Right lobe of liver (tissue), 6 donors: ENCODE measurements at regions not wholly inside any gene's neighbourhood (a gene's known extent, or its start where the extent isn't known, plus 50 kb on each side); places are given as distances from the start of the nearest gene placed in this dataset.

Experiments used
- ATAC-seq, 4 donors: fragments of 200-7000 bp; cut with Tn5 transposase; one replicate each; pipeline ENCODE4 v1.9.1; 2020; ENCODE audit warnings: mild to moderate bottlenecking in 4 of 4, moderate library complexity in 4 of 4
- DNase-seq, 3 donors: peaks; one replicate each; pipeline ENCODE4 v3.0.0-alpha.2; 2020
- H3K27ac ChIP-seq, 3 donors: fragments of 200-600 bp; one replicate each; pipeline ENCODE4 v1.8.0; 2022
- H3K27me3 ChIP-seq, 2 donors: fragments of 200-600 bp; one replicate each; pipeline ENCODE4 v1.8.0; 2022
- H3K36me3 ChIP-seq, 4 donors: fragments of 200-600 bp; sonication (generic) in 1 of 4; one replicate each; pipeline versions ENCODE4 v1.5.1 to v1.8.0; 2017 to 2022; ENCODE audit warnings: control low read depth in 1 of 4
- H3K4me1 ChIP-seq, 4 donors: fragments of 200-600 bp; sonication (generic) in 1 of 4; one replicate each; pipeline versions ENCODE4 v1.5.1 to v1.8.0; 2017 to 2022; ENCODE audit warnings: control low read depth in 1 of 4
- H3K4me3 ChIP-seq, 3 donors: fragments of 200-600 bp; one replicate each; pipeline ENCODE4 v1.8.0; 2022
- H3K9me3 ChIP-seq, 4 donors: fragments of 200-600 bp; sonication (generic) in 1 of 4; one replicate each; pipeline versions ENCODE4 v1.5.1 to v1.8.0; 2017 to 2022; ENCODE audit warnings: control low read depth in 1 of 4
- POLR2A ChIP-seq: fragments of 450-650 bp; IDR thresholded peaks from one replicate; pipeline ENCODE4 v1.6.1; 2017; ENCODE audit warnings: antibody characterized with exemption, mild to moderate bottlenecking
- WGBS: methylation state at CpG from one replicate; pipeline ENCODE4 v1.1.6; 2018; ENCODE audit warnings: low coverage, low lambda C conversion rate; ENCODE audit not compliant: insufficient coverage; ENCODE audit errors: missing lambda C conversion rate; 5-methylcytosine and 5-hydroxymethylcytosine counted together
- intact Hi-C, 2 donors: fragments of 100-400 bp; cut with DNase I; formaldehyde crosslinking; loops; one replicate each; pipeline versions ENCODE4 v1.11.2 to v1.14.1; 2022
- TF ChIP-seq, protein P1 (sequence below), 4 donors: fragments of 200-600 bp in 3 of 4; fragments of 450-650 bp in 1 of 4; IDR thresholded peaks; one replicate each; pipeline versions ENCODE4 v1.5.1 to v1.8.0; 2016 to 2022; ENCODE audit warnings: antibody characterized with exemption in 4 of 4, mild to moderate bottlenecking in 2 of 4
- donor health status: DM: no; HTN: yes; CAD: no.
- donor health status: DM: no; HTN: no; CAD: no.
- donor health status: DM: no; HTN: no; CAD: no.
- donor health status: DM: no; HTN: yes; CAD: no.
- donor health status: DM: no; HTN: yes; CAD: no.

DNA sequence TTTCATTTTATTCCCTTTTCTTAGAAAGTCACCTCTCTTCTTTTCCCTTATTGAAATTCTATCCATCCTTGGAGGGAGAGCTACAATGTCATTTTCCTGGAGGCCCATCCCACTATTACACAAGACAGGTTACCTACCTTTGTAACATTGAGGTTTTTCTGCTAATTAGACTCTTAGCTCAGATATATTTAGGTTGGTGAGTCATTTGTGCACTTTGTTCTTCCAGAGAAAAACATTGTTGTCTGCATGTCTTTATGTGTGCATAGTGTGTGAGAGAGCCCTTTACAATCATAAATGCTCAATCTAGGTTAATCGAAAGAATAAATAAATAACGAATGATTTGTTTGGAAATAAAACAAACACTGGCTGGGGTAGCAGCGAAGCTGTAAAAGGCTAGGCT is 191.8 kb downstream of the DACT1 start:
- H3K27me3 ChIP-seq = no peaks in the 10 kb centered on the region
- no peak overlapping the region for H3K4me3 ChIP-seq
- H3K27ac ChIP-seq = no peak overlapping the region
- WGBS = 13% methylated on average over 3 of the region's 3 CpGs
- H3K9me3 ChIP-seq = no peaks in the 10 kb centered on the region
- no peaks in the 10 kb centered on the region for H3K36me3 ChIP-seq
- DNase-seq = no peak
- intact Hi-C loops = no loop called here
- peaks cover 0 to 7% (median 0%) of the 10 kb centered on the region in 4 donors for H3K4me1 ChIP-seq
- ATAC-seq = peak; percentile 39 to 93 (median 67)
- TF ChIP-seq POLR2A = no peak

DNA sequence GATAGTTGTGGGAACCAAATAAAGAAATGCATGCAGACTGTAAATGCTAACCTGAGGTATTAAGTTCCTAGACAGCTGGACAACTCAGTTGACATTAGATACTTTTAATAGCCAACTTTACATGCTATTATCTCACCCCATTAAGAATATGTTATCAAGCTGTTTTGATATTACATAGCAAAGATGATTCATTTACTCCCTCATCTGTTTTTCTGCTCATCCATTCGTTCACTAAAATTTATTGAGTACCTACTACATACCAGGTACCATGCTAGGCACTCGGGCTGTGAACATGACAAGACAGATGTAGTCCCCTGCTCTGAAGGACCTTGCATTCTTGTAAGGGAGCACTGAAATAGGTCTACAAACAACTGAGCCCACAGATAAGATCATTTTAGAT is 192.4 kb downstream of the DACT1 start:
- WGBS = 68% methylated on average over 2 of the region's 2 CpGs
- Histone ChIP-seq H3K36me3 (no peaks in the 10 kb centered on the region), H3K9me3 (no peaks in the 10 kb centered on the region), H3K27me3 (no peaks in the 10 kb centered on the region), H3K4me3 (no peak overlapping the region), H3K4me1 (peaks cover 0 to 7% (median 0%) of the 10 kb centered on the region in 4 donors), H3K27ac (no peak overlapping the region)
- intact Hi-C loops = no loop called here
- TF ChIP-seq POLR2A = no peak
- TF ChIP-seq, protein P1, sequence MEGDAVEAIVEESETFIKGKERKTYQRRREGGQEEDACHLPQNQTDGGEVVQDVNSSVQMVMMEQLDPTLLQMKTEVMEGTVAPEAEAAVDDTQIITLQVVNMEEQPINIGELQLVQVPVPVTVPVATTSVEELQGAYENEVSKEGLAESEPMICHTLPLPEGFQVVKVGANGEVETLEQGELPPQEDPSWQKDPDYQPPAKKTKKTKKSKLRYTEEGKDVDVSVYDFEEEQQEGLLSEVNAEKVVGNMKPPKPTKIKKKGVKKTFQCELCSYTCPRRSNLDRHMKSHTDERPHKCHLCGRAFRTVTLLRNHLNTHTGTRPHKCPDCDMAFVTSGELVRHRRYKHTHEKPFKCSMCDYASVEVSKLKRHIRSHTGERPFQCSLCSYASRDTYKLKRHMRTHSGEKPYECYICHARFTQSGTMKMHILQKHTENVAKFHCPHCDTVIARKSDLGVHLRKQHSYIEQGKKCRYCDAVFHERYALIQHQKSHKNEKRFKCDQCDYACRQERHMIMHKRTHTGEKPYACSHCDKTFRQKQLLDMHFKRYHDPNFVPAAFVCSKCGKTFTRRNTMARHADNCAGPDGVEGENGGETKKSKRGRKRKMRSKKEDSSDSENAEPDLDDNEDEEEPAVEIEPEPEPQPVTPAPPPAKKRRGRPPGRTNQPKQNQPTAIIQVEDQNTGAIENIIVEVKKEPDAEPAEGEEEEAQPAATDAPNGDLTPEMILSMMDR (IDR thresholded peaks at IDR 0.05) = no peak
- ATAC-seq (no peak), DNase-seq (no peak)

DNA sequence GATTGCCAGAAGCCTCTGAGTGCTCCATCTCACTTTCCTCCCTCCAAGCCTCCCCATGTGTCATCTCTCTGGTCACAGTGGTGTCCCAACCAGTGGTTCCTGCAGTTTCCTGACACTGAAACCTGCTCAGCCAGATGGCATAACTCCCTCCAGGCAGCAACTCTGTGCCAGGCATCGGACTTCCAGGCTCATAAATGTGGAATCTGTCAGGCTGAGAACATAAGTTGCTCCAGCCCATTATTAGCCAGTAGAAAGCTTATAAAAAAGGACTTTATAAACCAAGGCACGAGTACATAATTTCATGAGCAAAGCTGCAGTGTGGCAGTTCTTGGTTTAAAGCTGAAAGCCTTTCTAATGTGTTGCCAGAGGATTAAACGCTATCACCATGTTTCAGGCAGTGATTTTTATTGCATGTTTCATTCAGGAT is 194.3 kb downstream of the DACT1 start:
- WGBS = 47% methylated on average over 3 of the region's 3 CpGs
- H3K36me3 ChIP-seq = no peaks in the 10 kb centered on the region
- no peaks in the 10 kb centered on the region for H3K27me3 ChIP-seq
- no peaks in the 10 kb centered on the region for H3K9me3 ChIP-seq
- intact Hi-C loops = no loop called here
- ATAC-seq = no peak
- no peak for TF ChIP-seq POLR2A
- TF ChIP-seq, protein P1 (IDR thresholded peaks at IDR 0.05) = no peak
- no peak overlapping the region for H3K27ac ChIP-seq
- H3K4me1 ChIP-seq = peaks cover 0 to 7% (median 0%) of the 10 kb centered on the region in 4 donors
- no peak for DNase-seq
- no peak overlapping the region for H3K4me3 ChIP-seq

DNA sequence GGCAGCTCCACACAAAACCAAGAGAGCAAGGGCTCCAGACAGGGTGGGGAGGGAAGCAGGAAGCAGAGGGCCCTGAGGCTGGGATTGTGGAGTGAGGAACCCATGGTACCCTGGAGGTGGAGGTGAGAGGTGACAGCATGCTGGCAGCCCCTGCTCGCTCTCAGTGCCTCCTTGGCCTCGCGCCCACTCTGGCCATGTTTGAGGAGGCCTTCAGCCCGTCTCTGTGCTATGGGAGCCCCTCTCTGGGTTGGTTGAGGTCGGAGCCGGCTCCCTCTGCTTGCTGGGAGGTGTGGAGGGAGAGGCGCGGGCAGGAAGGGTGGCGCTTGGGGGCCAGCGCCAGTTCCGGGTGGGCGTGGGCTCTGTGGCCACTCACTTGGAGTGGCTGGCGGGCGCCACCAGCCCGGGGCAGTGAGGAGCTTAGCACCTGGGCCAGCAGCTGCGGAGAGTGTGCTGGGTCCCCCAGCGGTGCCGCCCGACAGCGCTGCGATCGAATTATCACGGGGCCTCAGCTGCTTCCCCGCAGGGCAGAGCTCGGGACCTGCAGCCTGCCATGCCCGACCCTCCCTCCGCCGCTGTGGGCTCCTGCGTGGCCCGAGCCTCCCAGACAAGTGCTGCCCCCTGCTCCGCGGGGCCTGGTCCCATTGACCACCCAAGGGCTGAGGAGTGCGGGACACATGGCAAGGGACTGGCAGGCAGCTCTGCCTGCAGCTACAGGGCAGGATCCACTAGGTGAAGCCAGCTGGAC is 196.0 kb downstream of the DACT1 start:
- peak in 1 of 4 donors; percentile 22 for ATAC-seq

More for the DNA sequence above, 196.0 kb downstream of the DACT1 start:
- intact Hi-C loops = no loop called here
- WGBS = no CpG with 5 or more reads among the region's 33 CpGs
- H3K36me3 ChIP-seq = no peaks in the 10 kb centered on the region
- DNase-seq = peak in 1 of 3 donors; percentile 18
- no peaks in the 10 kb centered on the region for H3K27me3 ChIP-seq
- no peaks in the 10 kb centered on the region for H3K9me3 ChIP-seq
- no peak overlapping the region for H3K27ac ChIP-seq
- peaks cover 0 to 7% (median 0%) of the 10 kb centered on the region in 4 donors for H3K4me1 ChIP-seq
- no peak for TF ChIP-seq POLR2A
- TF ChIP-seq, protein P1 (IDR thresholded peaks at IDR 0.05) = no peak
- H3K4me3 ChIP-seq = no peak overlapping the region
